Ovary (tissue), 3 donors: ENCODE measurements at regions not wholly inside any gene's neighbourhood (a gene's known extent, or its start where the extent isn't known, plus 50 kb on each side); places are given as distances from the start of the nearest gene placed in this dataset.

Source experiments
- POLR2A ChIP-seq: fragments of 450-650 bp; IDR thresholded peaks from one replicate; pipeline ENCODE4 v1.6.1; 2017; ENCODE audit warnings: antibody characterized with exemption, mild to moderate bottlenecking, moderate library complexity
- TF ChIP-seq, protein P1 (sequence below), 3 donors: fragments of 450-650 bp in 2 of 3; fragments of 200-600 bp in 1 of 3; IDR thresholded peaks; one replicate each; pipeline versions ENCODE4 v1.5.1 to v1.8.0; 2016 to 2022; ENCODE audit warnings: antibody characterized with exemption in 3 of 3, mild to moderate bottlenecking in 1 of 3
- donor health status: DM: no; HTN: no; CAD: no.

DNA sequence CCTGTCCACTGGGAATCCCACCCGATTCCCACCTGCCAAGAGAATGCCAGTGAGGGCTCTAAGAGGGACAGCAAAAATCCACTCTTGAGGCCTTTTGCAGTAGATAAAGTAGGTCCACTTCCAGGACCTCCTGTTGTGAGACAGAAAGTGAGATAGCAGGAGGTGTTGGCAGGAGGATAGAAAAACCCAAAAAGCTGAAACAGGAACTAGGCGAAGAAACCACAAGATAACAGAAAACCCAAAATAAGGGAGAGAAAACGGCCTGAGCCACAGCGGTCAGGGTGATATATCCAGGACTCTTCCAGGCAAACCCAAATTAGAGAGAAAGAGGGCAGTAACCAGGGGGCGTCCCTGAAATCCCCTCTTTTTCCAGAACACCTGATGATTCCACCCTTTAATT is 79.7 kb upstream of the LINC01488 start:
- TF ChIP-seq, protein P1, sequence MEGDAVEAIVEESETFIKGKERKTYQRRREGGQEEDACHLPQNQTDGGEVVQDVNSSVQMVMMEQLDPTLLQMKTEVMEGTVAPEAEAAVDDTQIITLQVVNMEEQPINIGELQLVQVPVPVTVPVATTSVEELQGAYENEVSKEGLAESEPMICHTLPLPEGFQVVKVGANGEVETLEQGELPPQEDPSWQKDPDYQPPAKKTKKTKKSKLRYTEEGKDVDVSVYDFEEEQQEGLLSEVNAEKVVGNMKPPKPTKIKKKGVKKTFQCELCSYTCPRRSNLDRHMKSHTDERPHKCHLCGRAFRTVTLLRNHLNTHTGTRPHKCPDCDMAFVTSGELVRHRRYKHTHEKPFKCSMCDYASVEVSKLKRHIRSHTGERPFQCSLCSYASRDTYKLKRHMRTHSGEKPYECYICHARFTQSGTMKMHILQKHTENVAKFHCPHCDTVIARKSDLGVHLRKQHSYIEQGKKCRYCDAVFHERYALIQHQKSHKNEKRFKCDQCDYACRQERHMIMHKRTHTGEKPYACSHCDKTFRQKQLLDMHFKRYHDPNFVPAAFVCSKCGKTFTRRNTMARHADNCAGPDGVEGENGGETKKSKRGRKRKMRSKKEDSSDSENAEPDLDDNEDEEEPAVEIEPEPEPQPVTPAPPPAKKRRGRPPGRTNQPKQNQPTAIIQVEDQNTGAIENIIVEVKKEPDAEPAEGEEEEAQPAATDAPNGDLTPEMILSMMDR (IDR thresholded peaks at IDR 0.05), result no peak
- TF ChIP-seq POLR2A, result no peak
